K562 (cell line): ENCODE measurements at regions not wholly inside any gene's neighbourhood (a gene's known extent, or its start where the extent isn't known, plus 50 kb on each side); places are given as distances from the start of the nearest gene placed in this dataset.
A peak's percentile ranks its signal among the peaks of the same experiment; 100 is the strongest.

Experiments
- ATAC-seq: fragments of 200-7000 bp; cut with Tn5 transposase; 3 replicates; pipeline ENCODE4 v1.9.1; 2020; ENCODE audit warnings: moderate library complexity
- BruUV-seq: library from RNA; stranded (reverse); fragments of 400-500 nt; replicated peaks from 2 replicates; lab custom pipeline; 2021; lab: Mats Ljungman, UMichigan
- CTCF ChIA-PET: fragments of 300-600 bp; formaldehyde crosslinking; extraction: SDS; loops from one replicate; lab custom pipeline; 2021; ENCODE audit warnings: low intra/inter-chr PET ratio; lab: Yijun Ruan, JAX
- POLR2A ChIA-PET: fragments of 300-600, 350-650 bp; sonication (Branson Sonifier 250); formaldehyde crosslinking; extraction: SDS; loops from one replicate; lab custom pipeline; 2021; ENCODE audit warnings: antibody characterized with exemption, inconsistent platforms; lab: Yijun Ruan, JAX
- DNase-seq, 4 experiments: peaks; one replicate each; pipeline versions ENCODE4 v3.0.0 to v3.0.0-alpha.2; 2011 to 2018; ENCODE audit warnings: low spot score in 3 of 4, mixed read lengths in 3 of 4; ENCODE audit errors: extremely low read depth in 1 of 4
- FAIRE-seq: peaks from 2 replicates; lab custom pipeline; 2011; peaks lifted over from hg19 to GRCh38; lab: Jason Lieb, UNC
- H2AFZ ChIP-seq: 2 replicates; pipeline ENCODE4 v1.6.0; 2011; ENCODE audit warnings: low read depth, low read length, control low read depth, inconsistent platforms
- H3K27ac ChIP-seq: fragments of 200-600 bp; 3 replicates; pipeline ENCODE4 v1.8.0; 2011; ENCODE audit warnings: low read depth, mild to moderate bottlenecking, control low read depth, inconsistent platforms, low read length, moderate library complexity, mixed read lengths; ENCODE audit errors: extremely low read depth
- H3K27me3 ChIP-seq, 2 experiments: fragments of 300-600 bp in 1 of 2; 2 replicates in 1 of 2; 3 replicates in 1 of 2; pipeline versions ENCODE4 v1.6.0 to v1.8.0; 2011; ENCODE audit warnings: inconsistent platforms in 2 of 2, low read length in 2 of 2, mild to moderate bottlenecking in 1 of 2, mixed read lengths in 1 of 2, moderate library complexity in 1 of 2; ENCODE audit not compliant: control insufficient read depth in 2 of 2, insufficient read depth in 2 of 2
- H3K36me3 ChIP-seq: fragments of 300-600 bp; 3 replicates; pipeline ENCODE4 v1.8.0; 2011; ENCODE audit warnings: mild to moderate bottlenecking, low read length, inconsistent platforms; ENCODE audit not compliant: control insufficient read depth, insufficient read depth
- H3K4me1 ChIP-seq, 2 experiments: fragments of 200-600 bp in 1 of 2; replicated peaks in 1 of 2; 2 replicates in 1 of 2; 3 replicates in 1 of 2; pipeline versions ENCODE4 v1.5.1 to v1.8.0; 2011; ENCODE audit warnings: inconsistent platforms in 2 of 2, low read length in 2 of 2, mild to moderate bottlenecking in 1 of 2, mixed read lengths in 1 of 2, moderate library complexity in 1 of 2; ENCODE audit not compliant: control insufficient read depth in 2 of 2, insufficient read depth in 2 of 2
- H3K4me2 ChIP-seq: 2 replicates; pipeline ENCODE4 v1.6.1; 2011; ENCODE audit warnings: low read length, control low read depth, inconsistent platforms, mixed read lengths; ENCODE audit not compliant: insufficient read depth
- H3K4me3 ChIP-seq: fragments of 200-600 bp; sonication (generic), shearing (Covaris generic); 2 replicates; pipeline ENCODE4 v1.5.1; 2016; ENCODE audit warnings: control low read depth, inconsistent platforms
- H3K79me2 ChIP-seq: fragments of 200-600 bp; 3 replicates; pipeline ENCODE4 v1.8.0; 2011; ENCODE audit warnings: low read length, inconsistent platforms; ENCODE audit not compliant: control insufficient read depth, insufficient read depth
- H3K9ac ChIP-seq, 2 experiments: 2 replicates each; pipeline versions ENCODE4 v1.6.0 to v1.6.1; 2011; ENCODE audit warnings: low read depth in 2 of 2, low read length in 2 of 2, control low read depth in 1 of 2, inconsistent platforms in 1 of 2, mild to moderate bottlenecking in 1 of 2, mixed read lengths in 1 of 2; ENCODE audit not compliant: insufficient read depth in 1 of 2
- H3K9me1 ChIP-seq: one replicate; pipeline ENCODE4 v1.6.0; 2011; ENCODE audit warnings: inconsistent platforms, mild to moderate bottlenecking, low read length, moderate library complexity; ENCODE audit not compliant: control insufficient read depth, insufficient read depth
- H3K9me3 ChIP-seq: replicated peaks from 2 replicates; pipeline ENCODE4 v1.5.1; 2011; ENCODE audit warnings: low read depth, low read length, inconsistent platforms; ENCODE audit not compliant: control insufficient read depth, insufficient read depth
- H4K20me1 ChIP-seq: replicated peaks from 2 replicates; pipeline ENCODE4 v1.6.1; 2011; ENCODE audit warnings: low read length, inconsistent platforms, mixed read lengths; ENCODE audit not compliant: control insufficient read depth, insufficient read depth
- CEBPG ChIP-seq, 3 experiments: fragments of 200-800 bp in 1 of 3; sonication (Bioruptor generic) in 1 of 3; sonication (generic) in 1 of 3; formaldehyde crosslinking in 1 of 3; IDR thresholded peaks in 2 of 3; conservative IDR thresholded peaks in 1 of 3; 2 replicates each; pipeline versions ENCODE4 v1.6.1 to v1.8.0; 2016 to 2022; ENCODE audit warnings: missing compliant biosample characterization in 2 of 3, missing genetic modification characterization in 2 of 3, mild to moderate bottlenecking in 1 of 3, missing genetic modification reagents in 1 of 3
- HIVEP1 ChIP-seq: fragments of 250-450 bp; sonication (Bioruptor Pico); IDR thresholded peaks from 2 replicates; pipeline ENCODE4 v1.4.0; 2020; ENCODE audit warnings: mild to moderate bottlenecking
- YY1 ChIP-seq, 3 experiments: IDR thresholded peaks; 2 replicates each; pipeline ENCODE4 v1.6.1; 2011; ENCODE audit warnings: low read length in 2 of 3, mild to moderate bottlenecking in 2 of 3, moderate library complexity in 2 of 3, borderline replicate concordance in 1 of 3, control low read depth in 1 of 3, low read depth in 1 of 3; ENCODE audit not compliant: insufficient read depth in 3 of 3, insufficient replicate concordance in 2 of 3, control insufficient read depth in 1 of 3, insufficient read length in 1 of 3; ENCODE audit errors: extremely low read depth in 1 of 3
- WGBS: fragments of 100-300 bp; shearing (Covaris generic); methylation state at CpG from one replicate; pipeline ENCODE4 v1.1.6; 2016; ENCODE audit warnings: low coverage, mixed read lengths; ENCODE audit not compliant: insufficient coverage; ENCODE audit errors: missing lambda C conversion rate; 5-methylcytosine and 5-hydroxymethylcytosine counted together
- in situ Hi-C: fragments of 300-500 bp; cut with MboI; formaldehyde crosslinking; loops from 4 replicates; pipeline ENCODE4 v1.15.0; 2018; ENCODE audit warnings: inconsistent platforms, mixed read lengths
- intact Hi-C: fragments of 100-400 bp; cut with micrococcal nuclease; formaldehyde crosslinking; loops from 2 replicates; pipeline ENCODE4 v1.14.2; 2022
- TF ChIP-seq, protein P1 (sequence below): fragments of 450-650 bp; IDR thresholded peaks from 2 replicates; pipeline ENCODE4 v1.6.1; 2016

GRCh38 chr5:126360467-126360866 lies 62.7 kb upstream of the GRAMD2B start:
- H3K36me3 ChIP-seq, result no peaks in the 10 kb centered on the region
- ATAC-seq (peak; percentile 35; the same call in 1 of the 3 replicates), FAIRE-seq (no peak), DNase-seq (no peak)
- 0 out of 5 replicates have a peak, but pooled peaks cover 0 to 2% of the 10 kb centered on the region in 2 experiments for H3K4me1 ChIP-seq
- 22% methylated on average over 1 of the region's 1 CpG for WGBS
- BruUV-seq, result no TSS peak
- in situ Hi-C loops (no loop called here), intact Hi-C loops (no loop called here)
- no peak overlapping the region for H3K4me3 ChIP-seq
- no peaks in the 10 kb centered on the region for H3K27me3 ChIP-seq
- H3K9ac ChIP-seq, result no peak overlapping the region
- H3K9me3 ChIP-seq, result no peaks in the 10 kb centered on the region
- ChIA-PET POLR2A (interaction anchor here (1.0 to 1.4 kb wide), 2 partner anchors 11 to 12 kb away, joined by 3 to 4 read pairs; no protein-coding TSS in a partner anchor), CTCF (no interaction called here)
- H2AFZ ChIP-seq, result 0 out of 2 replicates have a peak overlapping the region, but pooled peaks have one; percentile 11
- H3K79me2 ChIP-seq, result no peaks in the 10 kb centered on the region
- no peaks in the 10 kb centered on the region for H3K9me1 ChIP-seq
- H4K20me1 ChIP-seq, result no peaks in the 10 kb centered on the region
- no peak overlapping the region for H3K4me2 ChIP-seq
- H3K27ac ChIP-seq, result no peak overlapping the region
- TF ChIP-seq YY1 (IDR thresholded peaks at IDR 0.05; ENCODE audit: borderline replicate concordance in 1 of 3, control insufficient read depth in 1 of 3, extremely low read depth in 1 of 3, insufficient read depth in 3 of 3, insufficient read length in 1 of 3, insufficient replicate concordance in 2 of 3, low read depth in 1 of 3, low read length in 2 of 3), result no peak
- TF ChIP-seq, protein P1, sequence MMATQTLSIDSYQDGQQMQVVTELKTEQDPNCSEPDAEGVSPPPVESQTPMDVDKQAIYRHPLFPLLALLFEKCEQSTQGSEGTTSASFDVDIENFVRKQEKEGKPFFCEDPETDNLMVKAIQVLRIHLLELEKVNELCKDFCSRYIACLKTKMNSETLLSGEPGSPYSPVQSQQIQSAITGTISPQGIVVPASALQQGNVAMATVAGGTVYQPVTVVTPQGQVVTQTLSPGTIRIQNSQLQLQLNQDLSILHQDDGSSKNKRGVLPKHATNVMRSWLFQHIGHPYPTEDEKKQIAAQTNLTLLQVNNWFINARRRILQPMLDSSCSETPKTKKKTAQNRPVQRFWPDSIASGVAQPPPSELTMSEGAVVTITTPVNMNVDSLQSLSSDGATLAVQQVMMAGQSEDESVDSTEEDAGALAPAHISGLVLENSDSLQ, result peak; percentile 55

- no peak overlapping the region for H3K4me2 ChIP-seq
- H4K20me1 ChIP-seq, result no peaks in the 10 kb centered on the region
- no peak for TF ChIP-seq CEBPG (CRISPR knock-in tag; IDR thresholded peaks at IDR 0.05)
- 0 out of 4 replicates have a peak, but pooled peaks of 1 of the 2 experiments have one; percentile 15 for TF ChIP-seq CEBPG (tag; conservative IDR thresholded peaks at IDR 0.05 in 1 of 2, IDR thresholded peaks at IDR 0.05 in 1 of 2)
- TF ChIP-seq HIVEP1 (CRISPR knock-in tag), result no peak
- H3K4me3 ChIP-seq, result no peak overlapping the region
- ATAC-seq (no peak), DNase-seq (no peak), FAIRE-seq (no peak)
- no peak overlapping the region for H3K27ac ChIP-seq
- intact Hi-C loops, result no loop called here
- POLR2A ChIA-PET, result no interaction called here
- BruUV-seq, result no TSS peak
- in situ Hi-C loops, result no loop called here
- H3K9me3 ChIP-seq, result no peaks in the 10 kb centered on the region
- H3K4me1 ChIP-seq, result 0 out of 5 replicates have a peak, but pooled peaks cover 0 to 2% of the 10 kb centered on the region in 2 experiments
- H2AFZ ChIP-seq, result no peak overlapping the region
- CTCF ChIA-PET, result no interaction called here
- H3K9me1 ChIP-seq, result no peaks in the 10 kb centered on the region
- H3K36me3 ChIP-seq, result no peaks in the 10 kb centered on the region
- 5% methylated on average over 1 of the region's 1 CpG for WGBS
- H3K27me3 ChIP-seq, result no peaks in the 10 kb centered on the region
- H3K79me2 ChIP-seq, result no peaks in the 10 kb centered on the region
- no peak overlapping the region for H3K9ac ChIP-seq
Observed at GRCh38 chr5:126363658-126364057, 59.6 kb upstream of the GRAMD2B start.
